Inferior parietal cortex (tissue), 1 donor: ENCODE measurements at regions not wholly inside any gene's neighbourhood (a gene's known extent, or its start where the extent isn't known, plus 50 kb on each side); places are given as distances from the start of the nearest gene placed in this dataset.

ENCODE experiments used
- DNase-seq: peaks from one replicate; pipeline ENCODE4 v3.0.0-alpha.2; 2016; ENCODE audit errors: extremely low spot score

GRCh38 chr9:79962836-79963235 lies 391.1 kb downstream of the TLE4 start:
- no peak for DNase-seq

- no peak for DNase-seq
These were observed 390.4 kb downstream of the TLE4 start for GRCh38 chr9:79962150-79962549.

GRCh38 chr9:79955300-79955699 lies 383.5 kb downstream of the TLE4 start:
- no peak for DNase-seq

DNA sequence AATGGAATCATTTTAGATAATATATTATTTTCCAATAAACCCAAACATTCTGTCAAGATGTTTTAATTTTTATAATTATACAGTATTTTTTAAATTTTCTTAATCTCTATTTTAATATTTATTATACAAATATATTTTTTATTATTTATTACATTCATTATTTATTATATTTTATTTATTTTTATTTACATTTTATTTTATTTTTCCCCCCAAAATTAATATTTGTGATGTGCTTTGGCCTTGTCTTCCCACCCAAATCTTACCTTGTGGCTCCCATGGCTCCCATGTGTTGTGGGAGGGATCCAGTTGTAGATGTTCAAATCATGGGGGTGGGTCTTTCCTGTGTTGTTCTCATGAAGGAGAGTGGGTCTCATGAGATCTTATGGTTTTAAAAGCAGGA lies 382.1 kb downstream of the TLE4 start:
- DNase-seq: no peak

DNA sequence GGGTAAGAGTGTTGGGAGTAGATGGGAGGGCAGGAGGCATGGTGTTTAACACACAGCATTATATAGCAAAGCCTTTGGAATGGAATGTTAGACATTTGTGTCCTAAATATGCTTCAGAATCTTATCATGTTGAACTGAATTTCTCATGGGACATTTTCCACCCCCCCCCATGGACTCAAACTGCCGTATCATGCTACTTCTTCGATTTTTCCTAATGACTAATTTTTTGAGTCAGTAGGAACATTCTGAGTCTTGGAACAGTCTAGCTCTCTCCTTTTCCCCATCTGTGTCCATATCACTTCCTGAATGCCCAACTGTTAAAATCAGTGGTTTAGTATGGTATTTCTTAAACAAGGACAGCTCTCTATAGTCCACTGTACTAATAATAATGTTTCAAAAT lies 380.6 kb downstream of the TLE4 start:
- DNase-seq: no peak

DNA sequence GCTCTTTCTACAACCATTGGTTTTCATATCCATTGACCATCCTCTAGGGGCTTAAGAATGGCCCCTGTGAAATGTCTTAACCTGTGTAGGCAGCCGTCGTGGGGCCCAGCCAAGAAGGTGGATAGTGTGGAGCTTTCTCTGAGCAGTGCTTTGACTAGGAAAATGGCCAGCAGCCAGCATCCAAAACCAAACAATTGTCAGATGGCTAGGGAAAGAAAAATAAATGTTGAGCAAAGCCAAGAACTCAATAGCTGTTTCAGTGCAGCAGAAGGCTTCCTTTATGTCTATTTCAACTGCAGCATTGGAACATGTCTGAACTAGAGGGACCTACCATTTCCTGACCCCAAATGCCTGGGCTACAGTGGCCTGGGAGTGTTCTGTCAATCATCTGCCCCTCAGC lies 374.9 kb downstream of the TLE4 start:
- no peak for DNase-seq

DNA sequence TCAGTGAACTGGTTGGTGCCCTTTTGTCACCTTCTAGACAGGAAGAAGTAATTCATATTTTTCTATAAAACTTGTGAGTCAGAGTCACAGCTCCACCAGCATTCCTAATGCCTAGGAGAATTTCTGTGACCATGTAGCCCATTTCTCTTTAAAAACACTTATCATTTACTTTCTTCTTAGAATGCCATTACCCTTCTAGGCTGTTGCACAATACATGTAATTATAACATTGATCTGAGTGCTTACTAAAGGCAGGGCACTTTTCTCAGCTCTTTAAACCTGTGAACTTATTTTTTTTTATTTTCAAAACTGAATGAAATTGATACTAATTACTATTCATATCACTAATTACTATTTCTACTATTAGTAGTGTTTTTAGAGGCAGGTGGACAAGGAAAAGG lies 373.7 kb downstream of the TLE4 start:
- no peak for DNase-seq

DNA sequence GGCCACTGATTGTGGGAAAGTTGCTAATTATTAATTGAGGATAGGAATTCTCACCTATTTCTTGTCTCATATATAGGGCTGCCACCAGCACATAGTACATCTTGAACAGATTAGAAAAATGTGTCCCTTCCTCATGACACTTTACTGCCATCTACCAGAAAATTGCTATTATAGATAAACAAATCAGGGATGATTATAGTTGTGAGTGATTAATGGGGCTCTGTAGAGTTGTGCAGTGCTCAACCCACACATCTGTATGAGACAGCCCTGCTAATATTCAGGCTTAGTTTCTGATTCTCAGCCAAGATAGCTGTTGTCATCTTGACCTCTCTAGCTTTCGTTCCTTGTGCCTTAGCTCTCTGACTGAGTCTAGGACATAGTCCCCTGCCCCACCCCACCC lies 373.3 kb downstream of the TLE4 start:
- DNase-seq: no peak

- DNase-seq: no peak
These were observed 369.2 kb downstream of the TLE4 start for GRCh38 chr9:79940919-79941318.

- DNase-seq: peak; percentile 47
These were observed 368.1 kb downstream of the TLE4 start for GRCh38 chr9:79939819-79940218.

DNA sequence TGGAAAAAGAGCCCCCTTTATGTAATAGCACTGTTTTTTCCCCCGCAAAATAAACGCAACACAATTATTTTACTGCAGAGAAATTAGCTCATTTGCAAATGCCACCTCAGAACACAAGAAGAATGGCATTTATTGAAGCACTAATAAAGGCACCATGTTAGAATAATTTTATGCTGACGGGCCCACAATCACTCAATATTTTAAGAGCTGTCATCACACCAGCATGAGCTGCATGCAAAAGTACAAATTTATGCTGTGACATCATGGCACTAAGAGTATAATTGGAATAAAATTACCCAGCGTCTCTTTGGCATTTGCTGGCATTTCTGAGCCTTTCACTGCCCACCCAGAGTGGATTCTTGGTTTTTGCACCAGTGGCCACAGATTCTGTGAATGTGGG lies 364.6 kb downstream of the TLE4 start:
- no peak for DNase-seq

DNA sequence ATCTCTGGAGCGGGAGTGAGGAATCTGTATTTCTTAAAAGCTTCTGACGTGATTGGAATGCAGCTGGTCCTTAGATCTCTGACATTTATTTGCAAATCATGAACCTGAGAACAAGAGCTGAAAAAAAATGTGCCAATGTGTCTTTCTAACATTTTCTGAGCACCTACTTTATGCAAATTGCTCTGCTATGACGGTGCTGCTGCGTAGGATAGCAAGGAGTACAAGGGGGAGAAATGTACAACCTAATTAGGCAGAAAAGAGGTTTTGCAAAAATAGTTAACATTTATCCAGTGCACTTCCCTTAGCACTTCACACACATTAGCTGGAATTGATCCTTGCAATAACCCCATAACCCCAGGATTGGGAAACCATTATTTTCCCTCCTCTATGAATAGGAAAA lies 357.5 kb downstream of the TLE4 start:
- no peak for DNase-seq

- DNase-seq: no peak
These were observed 357.0 kb downstream of the TLE4 start for GRCh38 chr9:79928661-79929223.

DNA sequence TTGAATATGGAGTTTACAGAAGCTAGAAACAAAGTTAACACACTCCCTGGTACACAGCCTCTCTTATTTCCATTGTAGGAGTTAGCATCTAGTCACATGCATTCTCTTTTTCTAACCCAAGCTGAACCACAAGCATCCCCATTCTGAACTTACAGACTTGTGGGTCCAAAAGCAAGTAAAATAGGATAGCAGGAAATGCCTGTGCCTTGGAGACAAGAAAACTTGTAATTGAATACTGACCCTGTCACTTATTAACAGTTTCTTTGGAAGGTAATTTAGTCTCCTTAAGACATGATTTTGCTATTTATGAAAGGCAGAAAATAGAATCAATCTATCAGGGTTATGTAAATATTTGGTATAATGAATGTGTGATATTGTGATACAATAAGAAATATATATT lies 353.6 kb downstream of the TLE4 start:
- DNase-seq: no peak

DNA sequence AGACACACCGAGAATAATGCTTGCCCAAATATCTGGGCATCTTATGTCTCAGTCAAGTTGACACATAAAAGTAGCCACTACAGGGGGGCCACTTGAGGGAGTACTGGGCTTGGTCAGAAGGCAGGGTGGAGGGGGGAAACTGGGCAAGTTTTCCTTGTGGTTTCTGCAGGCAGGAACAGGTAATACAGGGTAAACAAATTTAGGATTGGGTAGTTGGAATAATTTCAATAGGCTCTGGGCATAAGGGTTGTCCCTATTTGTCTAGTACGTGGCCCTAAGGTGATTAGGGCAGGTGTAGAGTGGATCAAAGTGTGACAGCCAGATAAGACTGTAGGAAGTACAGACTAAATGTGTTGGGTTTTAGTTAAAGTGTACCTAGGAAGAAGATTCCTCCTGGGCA lies 353.1 kb downstream of the TLE4 start:
- no peak for DNase-seq

DNA sequence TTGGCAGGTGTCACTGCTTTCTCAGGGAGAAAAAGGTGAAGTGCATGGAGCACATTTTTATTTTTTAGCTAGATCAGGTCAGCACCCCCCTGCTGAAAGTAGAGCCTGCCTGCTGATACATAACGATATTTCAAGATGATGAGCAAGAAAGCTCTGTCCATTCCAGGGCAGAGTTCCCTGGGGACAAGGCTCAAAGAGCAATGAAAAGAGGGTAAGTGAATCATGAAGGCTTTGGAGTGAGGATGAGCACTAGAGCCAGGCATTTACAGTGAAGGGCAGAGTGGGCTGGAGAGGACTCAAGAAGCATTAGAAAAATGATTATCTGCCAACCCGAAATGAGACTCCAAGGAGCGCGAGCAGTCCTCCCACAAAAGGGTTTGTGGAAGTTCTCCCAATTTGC lies 345.7 kb downstream of the TLE4 start:
- DNase-seq: no peak

DNA sequence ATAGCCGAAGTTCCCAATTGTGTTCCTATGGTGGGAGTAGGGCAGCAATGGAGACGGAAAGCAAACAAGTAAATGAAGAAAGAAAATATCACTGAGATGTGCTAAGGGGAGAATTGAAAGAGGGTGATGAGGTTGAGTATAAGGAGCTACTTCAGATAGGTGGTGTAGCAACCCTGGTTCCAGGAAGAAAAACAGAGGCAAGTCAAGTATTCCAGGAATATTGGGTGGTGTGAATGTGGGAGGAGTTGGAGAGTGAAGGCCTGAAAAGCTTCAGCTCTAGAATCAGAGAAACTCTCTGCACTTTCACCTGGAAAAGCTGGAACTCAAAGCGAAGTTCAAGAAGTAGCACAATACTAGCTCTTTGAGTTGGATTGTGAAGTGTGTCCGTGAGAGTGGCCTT lies 342.1 kb downstream of the TLE4 start:
- DNase-seq: no peak

- no peak for DNase-seq
These were observed 340.7 kb downstream of the TLE4 start for GRCh38 chr9:79912318-79913070.

DNA sequence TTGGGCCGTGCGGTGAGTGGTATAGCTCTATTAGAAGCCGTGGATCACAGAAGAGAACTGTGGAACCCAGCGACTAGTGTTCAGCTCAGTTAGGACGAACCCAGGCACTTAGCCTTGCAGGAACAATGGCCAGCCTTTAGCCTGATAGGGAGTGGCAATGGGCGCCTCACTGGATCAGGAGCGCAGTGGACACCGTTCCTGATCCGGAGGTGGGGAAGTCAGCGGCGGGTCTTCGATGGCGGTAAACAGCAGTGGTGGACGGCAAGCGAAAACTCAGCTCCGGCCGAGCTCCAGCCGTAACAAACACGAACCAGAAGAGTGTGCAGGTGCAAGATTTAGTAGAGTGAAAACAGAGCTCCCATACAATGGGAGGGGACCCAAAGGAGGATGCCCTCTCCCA lies 340.0 kb downstream of the TLE4 start:
- DNase-seq: no peak

DNA sequence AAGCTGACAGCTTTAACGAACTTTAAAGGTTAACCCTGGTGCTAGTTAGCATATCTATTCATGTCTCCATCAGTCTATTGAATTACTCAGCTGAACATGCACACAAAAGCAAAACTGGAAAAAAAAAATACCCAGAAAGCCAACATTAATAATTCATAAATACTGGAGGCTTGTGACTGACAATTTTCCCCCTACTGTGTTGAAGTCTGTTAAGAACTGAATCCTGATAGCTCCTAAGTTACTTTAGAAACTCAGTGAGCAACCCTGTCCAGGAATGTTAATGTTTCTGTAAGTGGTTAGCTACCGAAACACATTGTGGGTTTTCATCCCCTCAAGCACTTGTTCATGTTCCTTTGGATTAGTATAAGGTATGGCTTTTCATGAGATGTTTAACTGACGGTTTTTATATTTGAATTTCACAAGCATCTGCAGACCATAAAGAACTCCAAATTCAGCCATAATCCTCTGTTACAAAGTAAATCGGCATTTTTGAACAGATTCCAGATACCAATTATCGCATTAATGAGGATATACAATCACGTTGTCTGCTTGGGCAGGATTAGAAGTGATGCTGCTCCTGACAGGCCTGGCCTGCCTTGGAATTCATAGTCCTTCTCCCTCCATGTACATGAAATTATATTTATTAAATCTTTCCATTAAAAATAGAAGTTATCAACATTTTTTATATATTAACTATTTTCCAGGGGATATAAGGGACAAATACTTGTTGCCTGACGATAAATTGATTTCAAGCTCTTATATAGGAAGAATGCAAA lies 331.2 kb downstream of the TLE4 start:
- DNase-seq: no peak

GRCh38 chr9:79900754-79901153 lies 329.0 kb downstream of the TLE4 start:
- DNase-seq: no peak

DNA sequence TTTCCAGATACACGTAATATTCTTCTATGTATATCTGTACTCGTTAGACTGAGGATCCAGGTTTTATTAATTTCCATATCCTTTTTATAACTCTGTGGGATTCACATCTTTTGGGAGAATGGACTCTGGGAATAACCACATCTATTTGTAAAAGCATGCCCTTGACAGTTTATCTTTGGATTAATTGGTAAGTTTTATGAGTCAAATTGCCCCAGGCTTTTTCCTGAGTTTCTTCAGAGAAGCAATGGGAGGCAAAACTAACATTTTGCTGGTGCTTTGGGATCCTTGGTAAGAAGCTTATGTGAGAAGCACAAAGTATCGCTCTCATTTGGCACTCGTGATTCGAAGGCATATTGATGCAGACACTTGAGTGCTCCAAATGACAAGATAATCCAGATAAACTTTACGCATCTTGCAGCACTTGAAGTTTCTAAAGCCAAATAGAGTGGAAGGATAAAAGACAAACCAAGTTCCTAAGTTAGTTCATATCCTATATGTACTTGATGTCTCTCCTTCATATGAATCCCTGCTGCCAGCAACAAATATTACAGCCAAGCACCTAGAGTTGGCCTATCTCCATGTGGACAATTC lies 324.7 kb downstream of the TLE4 start:
- DNase-seq: no peak

- DNase-seq: no peak
These were observed 323.5 kb downstream of the TLE4 start for GRCh38 chr9:79895232-79895631.
